WERI-Rb-1 (cell line): ENCODE measurements at regions not wholly inside any gene's neighbourhood (a gene's known extent, or its start where the extent isn't known, plus 50 kb on each side); places are given as distances from the start of the nearest gene placed in this dataset.

Source experiments
- DNase-seq: peaks from one replicate; pipeline ENCODE4 v3.0.0-alpha.2; 2020
- H3K27ac ChIP-seq: fragments of 250-450 bp; sonication (Bioruptor Pico); 2 replicates; pipeline ENCODE4 v1.5.1; 2020; ENCODE audit warnings: mild to moderate bottlenecking, moderate library complexity
- H3K27me3 ChIP-seq: fragments of 250-450 bp; sonication (Bioruptor Pico); 2 replicates; pipeline ENCODE4 v1.5.1; 2021; ENCODE audit warnings: mild to moderate bottlenecking, low read depth, moderate library complexity; ENCODE audit not compliant: insufficient read depth, severe bottlenecking
- H3K36me3 ChIP-seq: fragments of 250-450 bp; sonication (Bioruptor Pico); 2 replicates; pipeline ENCODE4 v1.5.1; 2020; ENCODE audit warnings: mild to moderate bottlenecking, moderate library complexity
- H3K4me3 ChIP-seq: 2 replicates; pipeline ENCODE4 v1.5.1; 2011; ENCODE audit warnings: low read depth, mild to moderate bottlenecking, control low read depth, low read length
- H3K9me3 ChIP-seq: fragments of 250-450 bp; sonication (Bioruptor Pico); 2 replicates; pipeline ENCODE4 v1.5.1; 2021; ENCODE audit warnings: mild to moderate bottlenecking, moderate library complexity; ENCODE audit not compliant: severe bottlenecking
- CTCF ChIP-seq: IDR thresholded peaks from 2 replicates; pipeline ENCODE4 v1.5.1; 2011; ENCODE audit warnings: low read depth, mild to moderate bottlenecking, control low read depth, inconsistent platforms, low read length

GRCh38 chr9:108443741-108444140 is 412.0 kb downstream of the ACTL7B start:
- no peak for TF ChIP-seq CTCF
- H3K36me3 ChIP-seq: no peaks in the 10 kb centered on the region
- no peaks in the 10 kb centered on the region for H3K27me3 ChIP-seq
- no peak overlapping the region for H3K27ac ChIP-seq
- no peak for DNase-seq
- no peak overlapping the region for H3K4me3 ChIP-seq
- no peaks in the 10 kb centered on the region for H3K9me3 ChIP-seq

- Histone ChIP-seq H3K9me3 (no peaks in the 10 kb centered on the region), H3K4me3 (no peak overlapping the region), H3K27ac (no peak overlapping the region), H3K36me3 (no peaks in the 10 kb centered on the region), H3K27me3 (no peaks in the 10 kb centered on the region)
- no peak for TF ChIP-seq CTCF
- no peak for DNase-seq
Measured at GRCh38 chr9:108443019-108443633, 412.7 kb downstream of the ACTL7B start.

- DNase-seq: no peak
- no peaks in the 10 kb centered on the region for H3K36me3 ChIP-seq
- no peak overlapping the region for H3K4me3 ChIP-seq
- no peaks in the 10 kb centered on the region for H3K9me3 ChIP-seq
- no peaks in the 10 kb centered on the region for H3K27me3 ChIP-seq
- TF ChIP-seq CTCF: no peak
- H3K27ac ChIP-seq: no peak overlapping the region
Measured at GRCh38 chr9:108442627-108443018, 413.2 kb downstream of the ACTL7B start.

- Histone ChIP-seq H3K27ac (no peak overlapping the region), H3K4me3 (no peak overlapping the region), H3K9me3 (no peaks in the 10 kb centered on the region), H3K36me3 (no peaks in the 10 kb centered on the region), H3K27me3 (no peaks in the 10 kb centered on the region)
- DNase-seq: no peak
- TF ChIP-seq CTCF: no peak
Measured at GRCh38 chr9:108441726-108442125, 414.1 kb downstream of the ACTL7B start.

GRCh38 chr9:108441251-108441650 is 414.5 kb downstream of the ACTL7B start:
- DNase-seq: no peak
- no peak overlapping the region for H3K27ac ChIP-seq
- H3K27me3 ChIP-seq: no peaks in the 10 kb centered on the region
- H3K4me3 ChIP-seq: no peak overlapping the region
- no peaks in the 10 kb centered on the region for H3K9me3 ChIP-seq
- TF ChIP-seq CTCF: no peak
- no peaks in the 10 kb centered on the region for H3K36me3 ChIP-seq

GRCh38 chr9:108439947-108440346 is 415.8 kb downstream of the ACTL7B start:
- H3K9me3 ChIP-seq: no peaks in the 10 kb centered on the region
- no peaks in the 10 kb centered on the region for H3K27me3 ChIP-seq
- no peak for TF ChIP-seq CTCF
- H3K4me3 ChIP-seq: no peak overlapping the region
- H3K36me3 ChIP-seq: no peaks in the 10 kb centered on the region
- no peak for DNase-seq
- no peak overlapping the region for H3K27ac ChIP-seq
